AG08396 (cell line): ENCODE measurements at regions not wholly inside any gene's neighbourhood (a gene's known extent, or its start where the extent isn't known, plus 50 kb on each side); places are given as distances from the start of the nearest gene placed in this dataset.

Source experiments
- DNase-seq: peaks from one replicate; pipeline ENCODE4 v3.0.0; 2012; ENCODE audit warnings: low spot score, mixed read lengths

GRCh38 chr3:24838533-24838932 lies 343.9 kb upstream of the THRB start:
- no peak for DNase-seq

- DNase-seq: no peak
Measured at GRCh38 chr3:24843955-24844354, 349.3 kb upstream of the THRB start.

- DNase-seq: no peak
Measured at GRCh38 chr3:24845524-24846155, 351.0 kb upstream of the THRB start.

GRCh38 chr3:24846286-24846860 lies 351.7 kb upstream of the THRB start:
- no peak for DNase-seq

GRCh38 chr3:24850245-24850644 lies 355.6 kb upstream of the THRB start:
- no peak for DNase-seq

- no peak for DNase-seq
Measured at GRCh38 chr3:24853685-24854490, 359.2 kb upstream of the THRB start.

- no peak for DNase-seq
Measured at GRCh38 chr3:24854748-24855147, 360.1 kb upstream of the THRB start.

- DNase-seq: no peak
Measured at GRCh38 chr3:24857945-24858344, 363.3 kb upstream of the THRB start.

- DNase-seq: no peak
Measured at GRCh38 chr3:24863215-24863614, 368.6 kb upstream of the THRB start.

GRCh38 chr3:24867783-24868182 lies 373.1 kb upstream of the THRB start:
- no peak for DNase-seq

- no peak for DNase-seq
Measured at GRCh38 chr3:24881239-24881638, 386.6 kb upstream of the THRB start.

GRCh38 chr3:24886501-24886900 lies 391.9 kb upstream of the THRB start:
- no peak for DNase-seq

GRCh38 chr3:24890012-24890411 lies 395.4 kb upstream of the THRB start:
- DNase-seq: no peak

- no peak for DNase-seq
Measured at GRCh38 chr3:24899373-24899772, 404.7 kb upstream of the THRB start.

GRCh38 chr3:24899901-24900603 lies 405.4 kb upstream of the THRB start:
- no peak for DNase-seq

GRCh38 chr3:24905266-24905665 lies 410.6 kb upstream of the THRB start:
- no peak for DNase-seq

- no peak for DNase-seq
Measured at GRCh38 chr3:24907106-24907505, 412.5 kb upstream of the THRB start.

- no peak for DNase-seq
Measured at GRCh38 chr3:24911076-24911475, 416.4 kb upstream of the THRB start.

- DNase-seq: no peak
Measured at GRCh38 chr3:24915639-24916038, 421.0 kb upstream of the THRB start.

GRCh38 chr3:24917908-24918307 lies 423.3 kb upstream of the THRB start:
- DNase-seq: no peak

GRCh38 chr3:24923570-24923969 lies 428.9 kb upstream of the THRB start:
- DNase-seq: no peak

GRCh38 chr3:24929521-24929920 lies 434.9 kb upstream of the THRB start:
- DNase-seq: no peak

- no peak for DNase-seq
Measured at GRCh38 chr3:24933401-24933800, 438.8 kb upstream of the THRB start.
